Parathyroid adenoma (tissue), 2 donors: ENCODE measurements at regions not wholly inside any gene's neighbourhood (a gene's known extent, or its start where the extent isn't known, plus 50 kb on each side); places are given as distances from the start of the nearest gene placed in this dataset.

Source experiments
- H2AFZ ChIP-seq: fragments of 300-600 bp; sonication (generic); one replicate; pipeline ENCODE4 v1.7.0; 2017; ENCODE audit warnings: antibody characterized with exemption, mild to moderate bottlenecking
- H3K27ac ChIP-seq: fragments of 300-600 bp; sonication (generic); one replicate; pipeline ENCODE4 v1.7.0; 2017
- H3K27me3 ChIP-seq: fragments of 300-600 bp; sonication (generic); one replicate; pipeline ENCODE4 v1.7.0; 2017; ENCODE audit warnings: low read length; ENCODE audit not compliant: control insufficient read depth, insufficient read depth
- H3K36me3 ChIP-seq: fragments of 300-600 bp; sonication (generic); one replicate; pipeline ENCODE4 v1.7.0; 2017; ENCODE audit warnings: low read length; ENCODE audit not compliant: control insufficient read depth, insufficient read depth
- H3K4me1 ChIP-seq: fragments of 300-600 bp; sonication (generic); one replicate; pipeline ENCODE4 v1.7.0; 2017; ENCODE audit warnings: control low read depth
- H3K4me2 ChIP-seq: fragments of 300-600 bp; sonication (generic); one replicate; pipeline ENCODE4 v1.7.0; 2017; ENCODE audit warnings: low read length
- H3K4me3 ChIP-seq: fragments of 300-600 bp; sonication (generic); one replicate; pipeline ENCODE4 v1.7.0; 2017; ENCODE audit warnings: low read depth, low read length
- H3K79me2 ChIP-seq: fragments of 300-600 bp; sonication (generic); one replicate; pipeline ENCODE4 v1.7.0; 2017; ENCODE audit warnings: control low read depth
- H3K9ac ChIP-seq: fragments of 300-600 bp; sonication (generic); one replicate; pipeline ENCODE4 v1.7.0; 2017; ENCODE audit warnings: mild to moderate bottlenecking
- H3K9me3 ChIP-seq: fragments of 300-600 bp; sonication (generic); one replicate; pipeline ENCODE4 v1.7.0; 2017; ENCODE audit warnings: low read length; ENCODE audit not compliant: control insufficient read depth
- TF ChIP-seq, protein P1 (sequence below): fragments of 300-600 bp; sonication (generic); IDR thresholded peaks from one replicate; pipeline ENCODE4 v1.7.0; 2017; ENCODE audit warnings: antibody characterized with exemption, mild to moderate bottlenecking
- donor health status: primary hyperparathyroidism.

GRCh38 chr4:164575861-164576260 lies 178.1 kb upstream of the SMIM31 start:
- H3K79me2 ChIP-seq: no peaks in the 10 kb centered on the region

GRCh38 chr4:164579270-164579942 lies 174.5 kb upstream of the SMIM31 start:
- Histone ChIP-seq H3K27ac (no peak overlapping the region), H3K36me3 (no peaks in the 10 kb centered on the region), H3K27me3 (no peaks in the 10 kb centered on the region), H3K4me3 (no peak overlapping the region), H3K4me1 (no peaks in the 10 kb centered on the region), H2AFZ (no peak overlapping the region), H3K79me2 (no peaks in the 10 kb centered on the region), H3K9me3 (no peaks in the 10 kb centered on the region), H3K9ac (no peak overlapping the region), H3K4me2 (no peak overlapping the region)
- TF ChIP-seq, protein P1, sequence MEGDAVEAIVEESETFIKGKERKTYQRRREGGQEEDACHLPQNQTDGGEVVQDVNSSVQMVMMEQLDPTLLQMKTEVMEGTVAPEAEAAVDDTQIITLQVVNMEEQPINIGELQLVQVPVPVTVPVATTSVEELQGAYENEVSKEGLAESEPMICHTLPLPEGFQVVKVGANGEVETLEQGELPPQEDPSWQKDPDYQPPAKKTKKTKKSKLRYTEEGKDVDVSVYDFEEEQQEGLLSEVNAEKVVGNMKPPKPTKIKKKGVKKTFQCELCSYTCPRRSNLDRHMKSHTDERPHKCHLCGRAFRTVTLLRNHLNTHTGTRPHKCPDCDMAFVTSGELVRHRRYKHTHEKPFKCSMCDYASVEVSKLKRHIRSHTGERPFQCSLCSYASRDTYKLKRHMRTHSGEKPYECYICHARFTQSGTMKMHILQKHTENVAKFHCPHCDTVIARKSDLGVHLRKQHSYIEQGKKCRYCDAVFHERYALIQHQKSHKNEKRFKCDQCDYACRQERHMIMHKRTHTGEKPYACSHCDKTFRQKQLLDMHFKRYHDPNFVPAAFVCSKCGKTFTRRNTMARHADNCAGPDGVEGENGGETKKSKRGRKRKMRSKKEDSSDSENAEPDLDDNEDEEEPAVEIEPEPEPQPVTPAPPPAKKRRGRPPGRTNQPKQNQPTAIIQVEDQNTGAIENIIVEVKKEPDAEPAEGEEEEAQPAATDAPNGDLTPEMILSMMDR: no peak

More at GRCh38 chr4:164575861-164576260, 178.1 kb upstream of the SMIM31 start:
- no peak overlapping the region for H2AFZ ChIP-seq
- no peaks in the 10 kb centered on the region for H3K4me1 ChIP-seq
- H3K4me3 ChIP-seq: no peak overlapping the region
- no peak overlapping the region for H3K9ac ChIP-seq
- H3K27ac ChIP-seq: no peak overlapping the region
- H3K4me2 ChIP-seq: no peak overlapping the region
- no peaks in the 10 kb centered on the region for H3K9me3 ChIP-seq
- no peaks in the 10 kb centered on the region for H3K36me3 ChIP-seq
- H3K27me3 ChIP-seq: no peaks in the 10 kb centered on the region
- TF ChIP-seq, protein P1: no peak

DNA sequence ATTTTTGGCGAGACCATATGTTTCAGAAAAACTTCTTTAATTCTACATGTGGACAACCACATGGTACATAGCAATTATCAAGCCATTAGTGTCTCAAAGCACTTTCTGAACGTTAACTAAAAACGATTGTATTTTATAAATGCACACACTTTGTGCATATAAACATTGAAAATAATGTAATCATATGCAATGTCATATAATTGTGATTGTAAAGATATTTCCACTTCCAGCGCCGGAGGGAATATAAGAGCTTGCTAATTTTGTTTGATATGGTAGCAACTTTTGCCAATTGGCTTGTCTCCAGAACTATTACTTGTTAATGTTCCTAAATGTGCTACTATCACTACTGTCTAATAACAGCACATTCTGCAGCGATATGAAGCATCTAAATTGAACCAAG lies 162.3 kb upstream of the SMIM31 start:
- TF ChIP-seq, protein P1: no peak
- Histone ChIP-seq H3K79me2 (no peaks in the 10 kb centered on the region), H3K4me1 (no peaks in the 10 kb centered on the region), H3K27me3 (no peaks in the 10 kb centered on the region), H3K4me3 (no peak overlapping the region), H3K4me2 (no peak overlapping the region), H3K36me3 (no peaks in the 10 kb centered on the region), H3K9ac (no peak overlapping the region), H2AFZ (no peak overlapping the region), H3K9me3 (no peaks in the 10 kb centered on the region), H3K27ac (no peak overlapping the region)

DNA sequence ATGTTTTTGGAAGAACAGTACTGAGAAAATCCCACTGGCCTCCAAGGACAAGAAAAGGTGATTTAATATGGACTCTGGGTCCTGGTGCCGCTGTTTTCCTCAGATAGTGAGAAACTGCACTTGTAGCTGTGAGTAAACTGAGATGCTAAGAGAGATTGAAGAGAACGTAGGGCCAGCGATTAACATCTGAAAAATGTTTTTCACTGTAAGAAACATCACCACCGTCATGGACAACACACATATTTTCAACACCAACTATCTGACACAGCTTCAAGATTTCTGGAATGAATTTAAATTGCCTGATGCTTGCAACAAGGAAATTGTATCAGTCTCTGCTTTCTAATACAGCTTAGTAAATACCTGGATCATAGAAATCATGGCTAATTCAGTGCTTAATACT lies 158.2 kb upstream of the SMIM31 start:
- Histone ChIP-seq H3K4me3 (no peak overlapping the region), H3K4me2 (no peak overlapping the region), H2AFZ (no peak overlapping the region), H3K9me3 (no peaks in the 10 kb centered on the region), H3K79me2 (no peaks in the 10 kb centered on the region), H3K27ac (no peak overlapping the region), H3K9ac (no peak overlapping the region), H3K4me1 (no peaks in the 10 kb centered on the region), H3K27me3 (no peaks in the 10 kb centered on the region), H3K36me3 (no peaks in the 10 kb centered on the region)
- TF ChIP-seq, protein P1: no peak

GRCh38 chr4:164596318-164596878 lies 157.5 kb upstream of the SMIM31 start:
- H3K4me2 ChIP-seq: no peak overlapping the region
- no peaks in the 10 kb centered on the region for H3K27me3 ChIP-seq
- no peaks in the 10 kb centered on the region for H3K4me1 ChIP-seq
- H3K4me3 ChIP-seq: no peak overlapping the region
- H3K79me2 ChIP-seq: no peaks in the 10 kb centered on the region
- H2AFZ ChIP-seq: no peak overlapping the region
- no peak overlapping the region for H3K27ac ChIP-seq
- H3K36me3 ChIP-seq: no peaks in the 10 kb centered on the region
- no peak overlapping the region for H3K9ac ChIP-seq
- no peaks in the 10 kb centered on the region for H3K9me3 ChIP-seq
- TF ChIP-seq, protein P1: no peak
